GM19455 (cell line): ENCODE measurements at regions not wholly inside any gene's neighbourhood (a gene's known extent, or its start where the extent isn't known, plus 50 kb on each side); places are given as distances from the start of the nearest gene placed in this dataset.
A peak's percentile ranks its signal among the peaks of the same experiment; 100 is the strongest.

Experiments used
- ATAC-seq: cut with Tn5 transposase; IDR thresholded peaks from one replicate; pipeline ENCODE4 v1.9.1; 2021; ENCODE audit not compliant: unreplicated experiment

GRCh38 chr18:3357516-3357915 lies 92.5 kb upstream of the TGIF1 start:
- no peak for ATAC-seq

- ATAC-seq = no peak
Measured at GRCh38 chr18:3358310-3358709, 91.7 kb upstream of the TGIF1 start.

GRCh38 chr18:3360211-3360610 lies 89.8 kb upstream of the TGIF1 start:
- no peak for ATAC-seq

- no peak for ATAC-seq
Measured at GRCh38 chr18:3367491-3368091, 82.4 kb upstream of the TGIF1 start.

- no peak for ATAC-seq
Measured at GRCh38 chr18:3368193-3368592, 81.8 kb upstream of the TGIF1 start.

GRCh38 chr18:3379685-3380084 lies 70.3 kb upstream of the TGIF1 start:
- ATAC-seq = no peak

GRCh38 chr18:3380384-3380961 lies 69.5 kb upstream of the TGIF1 start:
- no peak for ATAC-seq

- no peak for ATAC-seq
Measured at GRCh38 chr18:3383381-3383915, 66.5 kb upstream of the TGIF1 start.

- peak; percentile 89 for ATAC-seq
Measured at GRCh38 chr18:3384664-3385563, 65.1 kb upstream of the TGIF1 start.

- no peak for ATAC-seq
Measured at GRCh38 chr18:3388323-3388722, 61.6 kb upstream of the TGIF1 start.

- ATAC-seq = no peak
Measured at GRCh38 chr18:3388980-3389379, 61.0 kb upstream of the TGIF1 start.

GRCh38 chr18:3389977-3390376 lies 60.0 kb upstream of the TGIF1 start:
- no peak for ATAC-seq

GRCh38 chr18:3391704-3392466 lies 58.1 kb upstream of the TGIF1 start:
- no peak for ATAC-seq

GRCh38 chr18:3392467-3392855 lies 57.5 kb upstream of the TGIF1 start:
- ATAC-seq = no peak

GRCh38 chr18:3394648-3395047 lies 55.3 kb upstream of the TGIF1 start:
- ATAC-seq = no peak

GRCh38 chr18:3395466-3395865 lies 54.5 kb upstream of the TGIF1 start:
- no peak for ATAC-seq

- no peak for ATAC-seq
Measured at GRCh38 chr18:3397031-3397750, 52.8 kb upstream of the TGIF1 start.

- ATAC-seq = no peak
Measured at GRCh38 chr18:3397786-3398185, 52.2 kb upstream of the TGIF1 start.
